ENCODE measurements at regions not wholly inside any gene's neighbourhood (a gene's known extent, or its start where the extent isn't known, plus 50 kb on each side); places are given as distances from the start of the nearest gene placed in this dataset.
"Not testable (repeated sequence)": the region's sequence is repeated elsewhere in the genome, so short reads cannot be mapped to it uniquely, and the experiment has no call there.

DNA sequence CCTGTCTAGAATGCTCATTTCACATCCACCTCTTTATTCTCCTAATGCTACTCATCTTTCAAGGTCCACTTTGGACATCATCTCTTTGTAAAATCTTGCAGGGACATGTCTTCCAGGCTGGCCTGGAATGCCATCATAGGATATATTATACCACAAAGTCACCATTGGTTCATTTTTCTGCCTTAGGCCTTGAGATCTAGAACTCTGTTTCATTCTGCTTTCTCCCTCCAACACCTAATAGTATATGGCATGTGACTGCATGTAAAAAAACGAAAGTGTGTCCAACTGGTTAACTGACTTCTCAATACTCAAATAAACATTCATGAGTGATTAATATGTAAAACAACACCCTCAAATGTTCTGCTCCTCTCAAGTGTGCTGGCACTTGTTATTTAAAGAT is 84.1 kb downstream of the RGS2 start:
- TF ChIP-seq, protein P1, sequence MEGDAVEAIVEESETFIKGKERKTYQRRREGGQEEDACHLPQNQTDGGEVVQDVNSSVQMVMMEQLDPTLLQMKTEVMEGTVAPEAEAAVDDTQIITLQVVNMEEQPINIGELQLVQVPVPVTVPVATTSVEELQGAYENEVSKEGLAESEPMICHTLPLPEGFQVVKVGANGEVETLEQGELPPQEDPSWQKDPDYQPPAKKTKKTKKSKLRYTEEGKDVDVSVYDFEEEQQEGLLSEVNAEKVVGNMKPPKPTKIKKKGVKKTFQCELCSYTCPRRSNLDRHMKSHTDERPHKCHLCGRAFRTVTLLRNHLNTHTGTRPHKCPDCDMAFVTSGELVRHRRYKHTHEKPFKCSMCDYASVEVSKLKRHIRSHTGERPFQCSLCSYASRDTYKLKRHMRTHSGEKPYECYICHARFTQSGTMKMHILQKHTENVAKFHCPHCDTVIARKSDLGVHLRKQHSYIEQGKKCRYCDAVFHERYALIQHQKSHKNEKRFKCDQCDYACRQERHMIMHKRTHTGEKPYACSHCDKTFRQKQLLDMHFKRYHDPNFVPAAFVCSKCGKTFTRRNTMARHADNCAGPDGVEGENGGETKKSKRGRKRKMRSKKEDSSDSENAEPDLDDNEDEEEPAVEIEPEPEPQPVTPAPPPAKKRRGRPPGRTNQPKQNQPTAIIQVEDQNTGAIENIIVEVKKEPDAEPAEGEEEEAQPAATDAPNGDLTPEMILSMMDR (IDR thresholded peaks at IDR 0.05; ENCODE audit: unreplicated experiment): no peak
- H3K36me3 Mint-ChIP-seq: no peaks in the 10 kb centered on the region
- H3K4me3 Mint-ChIP-seq: no peak overlapping the region
- no peak for DNase-seq (ENCODE audit: low spot score in 2 of 2, unreplicated experiment in 2 of 2)
- peaks cover 7% of the 10 kb centered on the region for H3K4me1 Mint-ChIP-seq
- H3K9me3 Mint-ChIP-seq: peaks cover 10% of the 10 kb centered on the region
- no peaks in the 10 kb centered on the region for H3K27me3 Mint-ChIP-seq (ENCODE audit: low read depth)
- no peak overlapping the region for H3K27ac Mint-ChIP-seq

DNA sequence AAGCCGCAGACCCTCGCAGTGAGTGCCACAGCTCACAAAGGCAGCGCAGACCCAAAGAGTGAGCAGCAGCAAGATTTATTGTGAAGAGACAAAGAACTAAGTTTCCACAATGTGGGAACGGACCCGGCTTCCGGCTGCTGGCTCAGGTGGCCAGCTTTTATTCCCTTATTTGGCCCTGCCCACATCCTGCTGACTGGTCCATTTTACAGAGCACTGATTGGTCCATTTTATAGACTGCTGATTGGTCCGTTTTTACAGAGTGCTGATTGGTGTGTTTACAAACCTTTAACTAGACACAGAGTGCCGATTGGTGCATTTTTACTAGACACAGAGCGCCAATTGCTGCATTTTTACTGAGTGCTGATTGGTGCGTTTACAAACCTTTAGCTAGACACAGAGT is 86.6 kb downstream of the RGS2 start:
- not testable (repeated sequence) for H3K4me1 Mint-ChIP-seq; H3K36me3 Mint-ChIP-seq; DNase-seq (ENCODE audit: low spot score in 2 of 2, unreplicated experiment in 2 of 2); H3K4me3 Mint-ChIP-seq; H3K27me3 Mint-ChIP-seq (ENCODE audit: low read depth); H3K9me3 Mint-ChIP-seq; H3K27ac Mint-ChIP-seq

DNA sequence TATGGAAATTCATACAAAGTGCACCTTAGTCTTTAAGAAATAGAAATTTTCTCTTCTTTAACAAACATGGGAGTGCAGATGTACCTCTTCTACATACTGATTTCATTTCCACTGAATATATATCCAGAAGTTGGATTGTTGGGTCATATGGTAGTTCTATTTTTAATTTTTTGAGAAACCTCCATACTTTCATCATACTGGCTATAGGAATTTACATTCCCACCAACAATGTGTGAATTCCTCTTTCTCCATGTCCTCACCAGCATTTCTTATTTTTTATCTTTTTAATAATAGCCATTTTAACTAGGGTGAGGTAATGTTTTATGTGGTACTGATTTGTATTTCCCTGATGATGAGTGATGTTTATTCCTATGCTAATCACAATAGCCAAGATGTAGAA is 87.5 kb downstream of the RGS2 start:
- Mint-ChIP-seq H3K27ac (no peak overlapping the region), H3K4me1 (peaks cover 7% of the 10 kb centered on the region), H3K4me3 (no peak overlapping the region), H3K27me3 (ENCODE audit: low read depth) (no peaks in the 10 kb centered on the region), H3K9me3 (peaks cover 3% of the 10 kb centered on the region), H3K36me3 (no peaks in the 10 kb centered on the region)
- DNase-seq (ENCODE audit: low spot score in 2 of 2, unreplicated experiment in 2 of 2): no peak
- TF ChIP-seq, protein P1 (IDR thresholded peaks at IDR 0.05; ENCODE audit: unreplicated experiment): no peak

- no peak for DNase-seq (ENCODE audit: low spot score in 2 of 2, unreplicated experiment in 2 of 2)
- Mint-ChIP-seq H3K27ac (no peak overlapping the region), H3K27me3 (ENCODE audit: low read depth) (no peaks in the 10 kb centered on the region), H3K36me3 (no peaks in the 10 kb centered on the region), H3K9me3 (no peaks in the 10 kb centered on the region), H3K4me3 (no peak overlapping the region), H3K4me1 (peaks cover 10% of the 10 kb centered on the region)
- TF ChIP-seq, protein P1 (IDR thresholded peaks at IDR 0.05; ENCODE audit: unreplicated experiment): no peak
These were observed 92.7 kb downstream of the RGS2 start for GRCh38 chr1:192901500-192901899.

DNA sequence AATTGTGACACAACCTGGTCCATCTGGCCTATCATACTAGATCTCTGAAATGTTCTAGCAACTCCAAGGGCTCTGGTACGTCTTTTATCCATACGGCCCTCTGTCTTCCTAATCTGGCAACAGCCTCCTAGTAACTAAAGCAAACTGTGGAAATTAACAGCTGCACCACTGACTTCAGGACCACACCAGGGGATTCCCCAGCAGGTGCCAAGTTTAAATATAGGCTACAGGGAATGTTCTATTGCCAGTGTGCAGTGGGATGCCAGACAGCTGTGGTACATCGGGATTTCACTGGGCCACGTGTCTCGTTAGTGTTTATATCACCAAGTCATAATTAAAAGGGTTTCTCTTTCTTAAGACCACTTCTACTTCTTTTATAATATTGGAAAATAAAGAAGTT is 94.3 kb downstream of the RGS2 start:
- no peaks in the 10 kb centered on the region for H3K36me3 Mint-ChIP-seq
- no peak for DNase-seq (ENCODE audit: low spot score in 2 of 2, unreplicated experiment in 2 of 2)
- TF ChIP-seq, protein P1 (IDR thresholded peaks at IDR 0.05; ENCODE audit: unreplicated experiment): no peak
- H3K27me3 Mint-ChIP-seq (ENCODE audit: low read depth): no peaks in the 10 kb centered on the region
- no peaks in the 10 kb centered on the region for H3K9me3 Mint-ChIP-seq
- H3K4me3 Mint-ChIP-seq: no peak overlapping the region
- H3K4me1 Mint-ChIP-seq: peaks cover 10% of the 10 kb centered on the region
- no peak overlapping the region for H3K27ac Mint-ChIP-seq

- TF ChIP-seq, protein P1 (IDR thresholded peaks at IDR 0.05; ENCODE audit: unreplicated experiment): no peak
- H3K36me3 Mint-ChIP-seq: no peaks in the 10 kb centered on the region
- H3K27ac Mint-ChIP-seq: no peak overlapping the region
- no peak for DNase-seq (ENCODE audit: low spot score in 2 of 2, unreplicated experiment in 2 of 2)
- peaks cover 10% of the 10 kb centered on the region for H3K4me1 Mint-ChIP-seq
- no peaks in the 10 kb centered on the region for H3K27me3 Mint-ChIP-seq (ENCODE audit: low read depth)
- no peak overlapping the region for H3K4me3 Mint-ChIP-seq
- H3K9me3 Mint-ChIP-seq: peaks cover 3% of the 10 kb centered on the region
These were observed 95.6 kb downstream of the RGS2 start for GRCh38 chr1:192904438-192904895.

All from mesothelial cell of epicardium (in vitro differentiated cells).